ENCODE measurements at regions not wholly inside any gene's neighbourhood (a gene's known extent, or its start where the extent isn't known, plus 50 kb on each side); places are given as distances from the start of the nearest gene placed in this dataset.

DNA sequence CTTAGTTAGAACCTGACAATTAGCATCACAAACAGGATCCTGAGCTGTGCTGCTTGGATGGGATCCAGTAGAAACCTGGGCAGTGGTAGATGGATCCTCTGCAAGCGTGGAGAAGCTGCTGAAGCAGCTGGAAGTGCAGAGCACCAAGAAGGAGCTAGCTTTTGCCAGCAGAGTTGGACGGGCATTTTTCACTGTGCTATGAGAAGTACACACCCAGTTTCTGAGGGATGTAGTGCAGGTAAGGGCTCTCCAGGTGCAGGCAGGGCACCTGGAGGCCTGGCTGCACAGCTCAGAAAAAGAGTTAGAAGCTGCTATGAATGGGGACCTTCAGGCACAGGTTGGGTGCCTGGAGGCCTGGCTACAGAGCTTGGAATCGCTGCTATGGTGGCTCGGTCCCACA is 623.9 kb upstream of the NUDT12 start:
- Histone ChIP-seq H3K4me3 (ENCODE audit: low read depth, low read length) (no peak overlapping the region), H3K9me3 (ENCODE audit: control insufficient read depth, insufficient read depth, low read depth, low read length) (no peaks in the 10 kb centered on the region), H3K27ac (ENCODE audit: extremely low read depth, low read depth, low read length) (no peak overlapping the region), H3K4me1 (ENCODE audit: control insufficient read depth, insufficient read depth, low read length) (no peaks in the 10 kb centered on the region), H3K36me3 (ENCODE audit: control insufficient read depth in 2 of 2, insufficient read depth in 1 of 2, low read length in 2 of 2) (no peaks in the 10 kb centered on the region)
- POLR2A ChIA-PET = no interaction called here
- TF ChIP-seq ZSCAN23 (tag by site-specific recombination; IDR thresholded peaks at IDR 0.05) (no peak), IKZF3 (tag by site-specific recombination; IDR thresholded peaks at IDR 0.05) (no peak), ZXDB (tag by site-specific recombination; IDR thresholded peaks at IDR 0.05) (no peak), ZNF585B (tag by site-specific recombination; IDR thresholded peaks at IDR 0.05) (no peak), ZNF16 (tag by site-specific recombination; IDR thresholded peaks at IDR 0.05; ENCODE audit: low read depth) (no peak)
- CTCF ChIA-PET = interaction anchor here (1.4 kb wide), 1 partner anchor 378 kb away, joined by 4 read pairs; no protein-coding TSS in a partner anchor

DNA sequence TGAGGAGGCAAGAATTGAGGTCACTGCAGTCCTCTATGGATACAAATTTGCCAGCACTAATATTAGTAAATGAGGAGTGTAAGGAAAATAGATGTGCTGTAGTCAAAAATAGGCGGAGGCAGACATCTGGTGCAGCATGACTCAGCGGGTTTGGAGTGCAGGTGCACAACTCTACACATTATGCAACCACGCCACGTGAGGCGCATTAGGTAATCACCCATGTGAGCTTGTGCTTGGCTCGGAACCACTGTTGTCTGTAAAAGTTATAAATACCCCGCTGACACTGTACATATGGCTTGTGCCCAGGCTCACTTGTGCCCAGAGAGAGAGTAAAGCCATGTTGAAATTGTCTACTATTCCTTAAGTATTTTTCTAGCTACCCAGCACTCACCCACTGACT is 623.5 kb upstream of the NUDT12 start:
- H3K4me3 ChIP-seq (ENCODE audit: low read depth, low read length) = no peak overlapping the region
- POLR2A ChIA-PET = no interaction called here
- H3K36me3 ChIP-seq (ENCODE audit: control insufficient read depth in 2 of 2, insufficient read depth in 1 of 2, low read length in 2 of 2) = no peaks in the 10 kb centered on the region
- no peaks in the 10 kb centered on the region for H3K9me3 ChIP-seq (ENCODE audit: control insufficient read depth, insufficient read depth, low read depth, low read length)
- no peaks in the 10 kb centered on the region for H3K4me1 ChIP-seq (ENCODE audit: control insufficient read depth, insufficient read depth, low read length)
- no peak overlapping the region for H3K27ac ChIP-seq (ENCODE audit: extremely low read depth, low read depth, low read length)
- CTCF ChIA-PET = interaction anchor here (1.4 kb wide), 1 partner anchor 377 kb away, joined by 4 read pairs; no protein-coding TSS in a partner anchor
- TF ChIP-seq ZNF549 (tag by site-specific recombination; IDR thresholded peaks at IDR 0.05) (peak; percentile 67), KLF7 (tag by site-specific recombination; IDR thresholded peaks at IDR 0.05; ENCODE audit: borderline replicate concordance) (no peak), SETDB1 (IDR thresholded peaks at IDR 0.05; ENCODE audit: insufficient read length, low read length) (peak; percentile 91), ZSCAN16 (tag by site-specific recombination; IDR thresholded peaks at IDR 0.05) (no peak), TRIM28 (IDR thresholded peaks at IDR 0.05; ENCODE audit: borderline replicate concordance, low read length) (peak; percentile 92; the same call in 1 of the 2 replicates), WT1 (tag by site-specific recombination; IDR thresholded peaks at IDR 0.05) (no peak)

DNA sequence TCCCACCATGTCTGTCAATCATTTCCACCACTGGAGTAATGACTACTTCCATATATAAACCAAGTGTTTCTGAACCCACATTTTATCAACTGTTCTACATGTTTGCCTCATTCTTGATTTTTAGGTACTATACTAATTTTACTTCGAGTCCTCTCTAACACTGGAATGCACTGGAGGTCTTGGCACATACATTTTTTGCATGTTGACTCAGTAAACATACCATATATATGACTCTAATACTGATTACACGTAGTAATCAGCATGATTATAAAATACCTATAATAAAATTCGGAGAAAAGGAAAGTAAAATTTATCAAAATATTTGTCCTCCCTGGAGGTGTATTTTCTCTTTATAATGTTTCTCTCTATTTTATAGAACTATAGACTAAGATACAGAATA is 621.7 kb upstream of the NUDT12 start:
- ChIA-PET CTCF (no interaction called here), POLR2A (no interaction called here)
- TF ChIP-seq, protein P1, sequence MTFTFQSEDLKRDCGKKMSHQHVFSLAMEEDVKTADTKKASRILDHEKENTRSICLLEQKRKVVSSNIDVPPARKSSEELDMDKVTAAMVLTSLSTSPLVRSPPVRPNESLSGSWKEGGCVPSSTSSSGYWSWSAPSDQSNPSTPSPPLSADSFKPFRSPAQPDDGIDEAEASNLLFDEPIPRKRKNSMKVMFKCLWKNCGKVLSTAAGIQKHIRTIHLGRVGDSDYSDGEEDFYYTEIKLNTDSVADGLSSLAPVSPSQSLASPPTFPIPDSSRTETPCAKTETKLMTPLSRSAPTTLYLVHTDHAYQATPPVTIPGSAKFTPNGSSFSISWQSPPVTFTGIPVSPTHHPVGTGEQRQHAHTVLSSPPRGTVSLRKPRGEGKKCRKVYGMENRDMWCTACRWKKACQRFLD (tag by site-specific recombination; IDR thresholded peaks at IDR 0.05) = no peak
- TF ChIP-seq, protein P2, sequence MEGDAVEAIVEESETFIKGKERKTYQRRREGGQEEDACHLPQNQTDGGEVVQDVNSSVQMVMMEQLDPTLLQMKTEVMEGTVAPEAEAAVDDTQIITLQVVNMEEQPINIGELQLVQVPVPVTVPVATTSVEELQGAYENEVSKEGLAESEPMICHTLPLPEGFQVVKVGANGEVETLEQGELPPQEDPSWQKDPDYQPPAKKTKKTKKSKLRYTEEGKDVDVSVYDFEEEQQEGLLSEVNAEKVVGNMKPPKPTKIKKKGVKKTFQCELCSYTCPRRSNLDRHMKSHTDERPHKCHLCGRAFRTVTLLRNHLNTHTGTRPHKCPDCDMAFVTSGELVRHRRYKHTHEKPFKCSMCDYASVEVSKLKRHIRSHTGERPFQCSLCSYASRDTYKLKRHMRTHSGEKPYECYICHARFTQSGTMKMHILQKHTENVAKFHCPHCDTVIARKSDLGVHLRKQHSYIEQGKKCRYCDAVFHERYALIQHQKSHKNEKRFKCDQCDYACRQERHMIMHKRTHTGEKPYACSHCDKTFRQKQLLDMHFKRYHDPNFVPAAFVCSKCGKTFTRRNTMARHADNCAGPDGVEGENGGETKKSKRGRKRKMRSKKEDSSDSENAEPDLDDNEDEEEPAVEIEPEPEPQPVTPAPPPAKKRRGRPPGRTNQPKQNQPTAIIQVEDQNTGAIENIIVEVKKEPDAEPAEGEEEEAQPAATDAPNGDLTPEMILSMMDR (tag by site-specific recombination; IDR thresholded peaks at IDR 0.05) = no peak
- no peak for TF ChIP-seq ZSCAN16 (tag by site-specific recombination; IDR thresholded peaks at IDR 0.05)
- no peak for TF ChIP-seq BCL11B (tag by site-specific recombination; IDR thresholded peaks at IDR 0.05; ENCODE audit: low read depth)
- TF ChIP-seq, protein P3, sequence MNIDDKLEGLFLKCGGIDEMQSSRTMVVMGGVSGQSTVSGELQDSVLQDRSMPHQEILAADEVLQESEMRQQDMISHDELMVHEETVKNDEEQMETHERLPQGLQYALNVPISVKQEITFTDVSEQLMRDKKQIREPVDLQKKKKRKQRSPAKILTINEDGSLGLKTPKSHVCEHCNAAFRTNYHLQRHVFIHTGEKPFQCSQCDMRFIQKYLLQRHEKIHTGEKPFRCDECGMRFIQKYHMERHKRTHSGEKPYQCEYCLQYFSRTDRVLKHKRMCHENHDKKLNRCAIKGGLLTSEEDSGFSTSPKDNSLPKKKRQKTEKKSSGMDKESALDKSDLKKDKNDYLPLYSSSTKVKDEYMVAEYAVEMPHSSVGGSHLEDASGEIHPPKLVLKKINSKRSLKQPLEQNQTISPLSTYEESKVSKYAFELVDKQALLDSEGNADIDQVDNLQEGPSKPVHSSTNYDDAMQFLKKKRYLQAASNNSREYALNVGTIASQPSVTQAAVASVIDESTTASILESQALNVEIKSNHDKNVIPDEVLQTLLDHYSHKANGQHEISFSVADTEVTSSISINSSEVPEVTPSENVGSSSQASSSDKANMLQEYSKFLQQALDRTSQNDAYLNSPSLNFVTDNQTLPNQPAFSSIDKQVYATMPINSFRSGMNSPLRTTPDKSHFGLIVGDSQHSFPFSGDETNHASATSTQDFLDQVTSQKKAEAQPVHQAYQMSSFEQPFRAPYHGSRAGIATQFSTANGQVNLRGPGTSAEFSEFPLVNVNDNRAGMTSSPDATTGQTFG (tag by site-specific recombination; IDR thresholded peaks at IDR 0.05; ENCODE audit: borderline replicate concordance) = no peak
- TF ChIP-seq, protein P4, sequence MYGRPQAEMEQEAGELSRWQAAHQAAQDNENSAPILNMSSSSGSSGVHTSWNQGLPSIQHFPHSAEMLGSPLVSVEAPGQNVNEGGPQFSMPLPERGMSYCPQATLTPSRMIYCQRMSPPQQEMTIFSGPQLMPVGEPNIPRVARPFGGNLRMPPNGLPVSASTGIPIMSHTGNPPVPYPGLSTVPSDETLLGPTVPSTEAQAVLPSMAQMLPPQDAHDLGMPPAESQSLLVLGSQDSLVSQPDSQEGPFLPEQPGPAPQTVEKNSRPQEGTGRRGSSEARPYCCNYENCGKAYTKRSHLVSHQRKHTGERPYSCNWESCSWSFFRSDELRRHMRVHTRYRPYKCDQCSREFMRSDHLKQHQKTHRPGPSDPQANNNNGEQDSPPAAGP (tag by site-specific recombination; IDR thresholded peaks at IDR 0.05) = no peak
- no peak for TF ChIP-seq ZNF837 (tag by site-specific recombination; IDR thresholded peaks at IDR 0.05)
- TF ChIP-seq ZNF138 (tag by site-specific recombination; IDR thresholded peaks at IDR 0.05; ENCODE audit: borderline replicate concordance) = no peak
- no peak for TF ChIP-seq ZNF133 (tag by site-specific recombination; IDR thresholded peaks at IDR 0.05)
- TF ChIP-seq ZNF175 (tag by site-specific recombination; IDR thresholded peaks at IDR 0.05) = no peak
- no peak overlapping the region for H3K27ac ChIP-seq (ENCODE audit: extremely low read depth, low read depth, low read length)
- no peaks in the 10 kb centered on the region for H3K36me3 ChIP-seq (ENCODE audit: control insufficient read depth in 2 of 2, insufficient read depth in 1 of 2, low read length in 2 of 2)
- H3K4me1 ChIP-seq (ENCODE audit: control insufficient read depth, insufficient read depth, low read length) = no peaks in the 10 kb centered on the region
- H3K9me3 ChIP-seq (ENCODE audit: control insufficient read depth, insufficient read depth, low read depth, low read length) = no peaks in the 10 kb centered on the region
- no peak overlapping the region for H3K4me3 ChIP-seq (ENCODE audit: low read depth, low read length)

Measured in HEK293 (cell line).